Fibroblast of pulmonary artery (primary cell): ENCODE measurements at regions not wholly inside any gene's neighbourhood (a gene's known extent, or its start where the extent isn't known, plus 50 kb on each side); places are given as distances from the start of the nearest gene placed in this dataset.

Experiments
- DNase-seq: peaks from one replicate; pipeline ENCODE4 v3.0.0-alpha.2; 2010; ENCODE audit warnings: low read depth
- H3K4me3 ChIP-seq: replicated peaks from 2 replicates; pipeline ENCODE4 v1.5.1; 2011; ENCODE audit warnings: low read depth, mild to moderate bottlenecking, control low read depth, low read length, moderate library complexity
- CTCF ChIP-seq: IDR thresholded peaks from 2 replicates; pipeline ENCODE4 v1.5.1; 2011; ENCODE audit warnings: mild to moderate bottlenecking, control low read depth, low read length, inconsistent platforms; ENCODE audit errors: missing control alignments

GRCh38 chr2:107384422-107384821, 442.3 kb upstream of the RGPD4 start:
- no peak for TF ChIP-seq CTCF
- no peak for DNase-seq
- no peak overlapping the region for H3K4me3 ChIP-seq

DNA sequence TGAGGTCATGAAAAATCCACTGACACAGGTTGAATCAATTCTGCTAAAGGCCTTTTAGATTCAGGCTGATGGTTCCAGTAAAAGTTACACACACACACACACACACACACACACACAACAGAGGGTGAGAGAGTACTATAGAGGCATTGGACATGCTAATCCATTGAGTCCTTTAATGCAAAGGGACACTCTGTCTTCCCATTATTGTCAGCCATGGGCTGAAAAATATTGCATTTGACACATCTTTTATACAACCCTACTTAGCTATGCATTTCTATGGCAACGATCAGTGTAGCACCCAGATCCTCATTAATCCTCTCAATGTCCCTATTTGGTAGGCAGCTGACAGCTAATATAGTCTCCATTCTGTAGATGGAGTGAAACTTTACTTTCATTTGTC, 440.8 kb upstream of the RGPD4 start:
- H3K4me3 ChIP-seq, result no peak overlapping the region
- DNase-seq, result no peak
- TF ChIP-seq CTCF, result no peak

GRCh38 chr2:107392241-107392704, 434.4 kb upstream of the RGPD4 start:
- no peak overlapping the region for H3K4me3 ChIP-seq
- DNase-seq, result no peak
- TF ChIP-seq CTCF, result no peak

DNA sequence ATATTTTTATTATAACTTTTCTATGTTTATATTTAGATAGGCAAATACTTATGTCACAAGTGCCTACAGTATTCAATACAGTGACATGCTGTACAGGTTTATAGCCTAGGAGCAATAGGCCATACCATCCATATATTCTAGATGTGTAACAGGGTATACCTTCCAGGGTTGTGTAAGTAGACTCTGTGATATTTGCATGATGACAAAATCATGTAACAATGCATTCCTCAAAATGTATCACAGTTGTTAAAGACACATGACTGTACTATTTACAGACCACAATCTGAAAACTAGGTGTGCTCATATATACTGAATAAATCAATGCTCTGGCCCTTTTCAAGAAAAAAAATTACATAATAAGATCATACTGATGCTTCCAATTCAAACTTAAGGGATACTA, 433.2 kb upstream of the RGPD4 start:
- no peak for DNase-seq
- no peak for TF ChIP-seq CTCF
- no peak overlapping the region for H3K4me3 ChIP-seq

DNA sequence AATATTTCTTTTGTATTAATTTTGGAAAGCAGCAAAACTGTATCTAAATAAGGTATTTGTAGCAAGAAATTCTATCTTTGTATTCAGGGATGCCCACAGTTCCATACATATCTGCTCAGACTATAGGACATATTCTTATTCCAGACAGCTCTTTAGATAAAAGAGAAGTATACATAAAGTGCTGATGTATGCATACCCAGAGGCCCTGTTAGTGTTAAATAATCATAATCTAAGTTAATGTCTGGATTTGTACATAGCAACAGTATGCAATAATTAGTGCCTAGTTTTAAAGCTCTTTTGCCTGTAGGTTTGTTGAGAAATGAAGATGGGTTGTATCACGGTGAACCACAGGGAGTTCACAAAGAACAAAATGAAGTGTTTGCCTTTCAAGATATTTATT, 428.0 kb upstream of the RGPD4 start:
- no peak for TF ChIP-seq CTCF
- DNase-seq, result no peak
- no peak overlapping the region for H3K4me3 ChIP-seq

- TF ChIP-seq CTCF, result no peak
- H3K4me3 ChIP-seq, result no peak overlapping the region
- no peak for DNase-seq
These were observed 424.4 kb upstream of the RGPD4 start for GRCh38 chr2:107402330-107402729.

DNA sequence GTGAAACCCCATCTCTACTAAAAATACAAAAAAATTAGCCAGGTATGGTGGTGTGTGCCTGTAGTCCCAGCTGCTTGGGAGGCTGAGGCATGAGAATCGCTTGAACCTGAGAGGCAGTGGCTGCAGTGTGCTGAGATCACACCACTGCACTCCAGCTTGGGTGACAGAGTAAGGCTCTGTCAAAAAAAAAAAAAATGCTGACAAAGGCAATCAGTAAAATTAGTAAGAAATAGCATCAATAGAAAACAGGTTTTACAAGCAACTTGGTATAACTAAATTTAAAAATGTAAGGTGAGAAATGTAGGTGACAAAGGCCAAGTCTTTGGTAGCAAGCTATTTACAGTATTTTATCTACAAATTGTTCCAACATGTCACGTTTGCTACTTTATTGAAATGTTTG, 421.4 kb upstream of the RGPD4 start:
- no peak for TF ChIP-seq CTCF
- no peak for DNase-seq
- no peak overlapping the region for H3K4me3 ChIP-seq
